IMR-90 (cell line): ENCODE measurements at regions not wholly inside any gene's neighbourhood (a gene's known extent, or its start where the extent isn't known, plus 50 kb on each side); places are given as distances from the start of the nearest gene placed in this dataset.

ENCODE experiments used
- ATAC-seq: fragments of 200-7000 bp; cut with Tn5 transposase; 2 replicates; pipeline ENCODE4 v1.9.1; 2020; ENCODE audit warnings: low read depth, mild to moderate bottlenecking, moderate library complexity
- BruUV-seq: library from RNA; stranded (reverse); fragments of 400-500 nt; replicated peaks from 2 replicates; lab custom pipeline; 2021; lab: Mats Ljungman, UMichigan
- CTCF ChIA-PET: fragments of 300-600 bp; formaldehyde crosslinking; extraction: SDS; loops from one replicate; lab custom pipeline; 2021; ENCODE audit warnings: antibody characterized with exemption; lab: Yijun Ruan, JAX
- POLR2A ChIA-PET: fragments of 300-600 bp; sonication (Branson Sonifier 250); formaldehyde crosslinking; loops from one replicate; lab custom pipeline; 2022; ENCODE audit warnings: antibody characterized with exemption; ENCODE audit not compliant: unreplicated experiment; lab: Charles Lee
- DNase-seq: peaks from one replicate; pipeline ENCODE4 v3.0.0; 2013
- H2AFZ ChIP-seq: replicated peaks from 2 replicates; pipeline ENCODE3; 2013; ENCODE audit warnings: low read length, mild to moderate bottlenecking; ENCODE audit not compliant: poor library complexity
- H2AK5ac ChIP-seq: 2 replicates; pipeline ENCODE4 v1.6.1; 2013; ENCODE audit warnings: low read depth, low read length, inconsistent platforms
- H2AK9ac ChIP-seq: replicated peaks from 2 replicates; pipeline ENCODE3; 2013; ENCODE audit warnings: mild to moderate bottlenecking, low read depth, low read length, moderate library complexity; ENCODE audit not compliant: poor library complexity
- H2BK120ac ChIP-seq: 2 replicates; pipeline ENCODE4 v1.6.1; 2013; ENCODE audit warnings: low read depth, low read length, inconsistent platforms
- H2BK15ac ChIP-seq: 3 replicates; pipeline ENCODE4 v1.6.1; 2013; ENCODE audit warnings: low read depth, low read length, inconsistent platforms
- H2BK20ac ChIP-seq: 2 replicates; pipeline ENCODE4 v1.6.1; 2013; ENCODE audit warnings: low read depth, mild to moderate bottlenecking, inconsistent platforms, low read length, moderate library complexity
- H2BK5ac ChIP-seq: 2 replicates; pipeline ENCODE4 v1.6.1; 2013; ENCODE audit warnings: mild to moderate bottlenecking, low read depth, low read length, inconsistent platforms; ENCODE audit not compliant: poor library complexity, severe bottlenecking
- H3K14ac ChIP-seq: replicated peaks from 2 replicates; pipeline ENCODE4 v1.6.1; 2013; ENCODE audit warnings: low read depth, low read length, inconsistent platforms
- H3K18ac ChIP-seq: 2 replicates; pipeline ENCODE4 v1.6.1; 2013; ENCODE audit warnings: low read depth, low read length, control low read depth
- H3K23ac ChIP-seq: 2 replicates; pipeline ENCODE4 v1.6.1; 2013; ENCODE audit warnings: low read depth, low read length, inconsistent platforms
- H3K27ac ChIP-seq: 2 replicates; pipeline ENCODE4 v1.5.1; 2013; ENCODE audit warnings: mild to moderate bottlenecking, control low read depth, low read length; ENCODE audit not compliant: insufficient read depth
- H3K27me3 ChIP-seq: 2 replicates; pipeline ENCODE4 v1.6.1; 2013; ENCODE audit warnings: low read length; ENCODE audit not compliant: control insufficient read depth, insufficient read depth
- H3K36me3 ChIP-seq: 2 replicates; pipeline ENCODE4 v1.6.1; 2013; ENCODE audit warnings: low read length, mixed read lengths; ENCODE audit not compliant: control insufficient read depth, insufficient read depth
- H3K4ac ChIP-seq: 2 replicates; pipeline ENCODE4 v1.6.1; 2013; ENCODE audit warnings: low read depth, low read length, inconsistent platforms
- H3K4me1 ChIP-seq: 2 replicates; pipeline ENCODE4 v1.6.1; 2013; ENCODE audit warnings: low read length, mixed read lengths; ENCODE audit not compliant: control insufficient read depth, insufficient read depth
- H3K4me2 ChIP-seq: 2 replicates; pipeline ENCODE4 v1.6.1; 2013; ENCODE audit warnings: low read depth, mild to moderate bottlenecking, control low read depth, low read length, moderate library complexity
- H3K4me3 ChIP-seq: 2 replicates; pipeline ENCODE4 v1.5.1; 2013; ENCODE audit warnings: low read depth, mild to moderate bottlenecking, control low read depth, low read length, moderate library complexity; ENCODE audit not compliant: insufficient read depth
- H3K56ac ChIP-seq: 2 replicates; pipeline ENCODE4 v1.6.1; 2013; ENCODE audit warnings: low read length, inconsistent platforms; ENCODE audit not compliant: insufficient read depth; ENCODE audit errors: extremely low read depth
- H3K79me1 ChIP-seq, 2 experiments: 2 replicates each; pipeline ENCODE4 v1.6.1; 2013; ENCODE audit warnings: low read length in 2 of 2, inconsistent platforms in 1 of 2, low read depth in 1 of 2
- H3K9ac ChIP-seq: 2 replicates; pipeline ENCODE4 v1.6.1; 2013; ENCODE audit warnings: low read depth, low read length, control low read depth
- H3K9me1 ChIP-seq: 2 replicates; pipeline ENCODE4 v1.6.1; 2013; ENCODE audit warnings: low read length, inconsistent platforms; ENCODE audit not compliant: insufficient read depth
- H3K9me3 ChIP-seq: 2 replicates; pipeline ENCODE4 v1.6.1; 2013; ENCODE audit warnings: low read length; ENCODE audit not compliant: control insufficient read depth, insufficient read depth
- H4K20me1 ChIP-seq: 2 replicates; pipeline ENCODE4 v1.6.1; 2013; ENCODE audit warnings: low read length, inconsistent platforms; ENCODE audit not compliant: insufficient read depth
- H4K5ac ChIP-seq: 2 replicates; pipeline ENCODE4 v1.6.1; 2013; ENCODE audit warnings: mild to moderate bottlenecking, low read depth, low read length, control low read depth
- H4K8ac ChIP-seq, 2 experiments: 2 replicates each; pipeline ENCODE4 v1.6.1; 2013; ENCODE audit warnings: low read depth in 2 of 2, low read length in 2 of 2, control low read depth in 1 of 2, inconsistent platforms in 1 of 2
- H4K91ac ChIP-seq: 2 replicates; pipeline ENCODE4 v1.6.1; 2013; ENCODE audit warnings: low read depth, low read length, inconsistent platforms; ENCODE audit not compliant: insufficient read depth
- CEBPB ChIP-seq: IDR thresholded peaks from 2 replicates; pipeline ENCODE4 v1.6.1; 2012; ENCODE audit warnings: low read depth, low read length, improper control_type of control experiment
- CHD1 ChIP-seq: IDR thresholded peaks from 2 replicates; pipeline ENCODE4 v1.6.1; 2012; ENCODE audit warnings: low read depth, low read length, improper control_type of control experiment
- FOS ChIP-seq: fragments of 150-350 bp; IDR thresholded peaks from 2 replicates; pipeline ENCODE4 v1.6.1; 2016; ENCODE audit warnings: low read depth, low read length
- MAZ ChIP-seq: IDR thresholded peaks from 2 replicates; pipeline ENCODE4 v1.6.1; 2012; ENCODE audit warnings: low read depth, mild to moderate bottlenecking, low read length, improper control_type of control experiment, moderate library complexity, borderline replicate concordance
- NFE2L2 ChIP-seq: fragments of 150-350 bp; IDR thresholded peaks from 2 replicates; pipeline ENCODE4 v1.6.1; 2016; ENCODE audit warnings: low read depth, mild to moderate bottlenecking, low read length
- POLR2A ChIP-seq: IDR thresholded peaks from 2 replicates; pipeline ENCODE4 v1.6.1; 2012; ENCODE audit warnings: mild to moderate bottlenecking, low read depth, low read length
- RAD21 ChIP-seq: IDR thresholded peaks from 2 replicates; pipeline ENCODE4 v1.6.1; 2012; ENCODE audit warnings: low read length, improper control_type of control experiment
- RCOR1 ChIP-seq: IDR thresholded peaks from 2 replicates; pipeline ENCODE4 v1.6.1; 2012; ENCODE audit warnings: mild to moderate bottlenecking, low read length, improper control_type of control experiment; ENCODE audit not compliant: insufficient replicate concordance
- RFX5 ChIP-seq: IDR thresholded peaks from 2 replicates; pipeline ENCODE4 v1.8.0; 2012; ENCODE audit warnings: low read depth, mild to moderate bottlenecking, low read length, moderate library complexity
- SMC3 ChIP-seq: fragments of 150-350 bp; IDR thresholded peaks from 2 replicates; pipeline ENCODE4 v1.6.1; 2016; ENCODE audit warnings: low read depth, mild to moderate bottlenecking, antibody characterized with exemption, low read length, moderate library complexity
- WGBS, 2 experiments: methylation state at CpG; one replicate each; pipeline versions ENCODE4 v1.1.5 to v1.1.7; 2013; ENCODE audit warnings: missing lambda C conversion rate in 2 of 2; ENCODE audit not compliant: insufficient read length in 1 of 2; ENCODE audit errors: extremely low coverage in 2 of 2; 5-methylcytosine and 5-hydroxymethylcytosine counted together
- dilution Hi-C: fragments of 300-500 bp; cut with HindIII; formaldehyde crosslinking; loops from one replicate; pipeline ENCODE4 v1.14.3; 2018; ENCODE audit warnings: low sequenced_read_pairs; ENCODE audit not compliant: unreplicated experiment
- in situ Hi-C: fragments of 300-500 bp; cut with MboI; formaldehyde crosslinking; loops from 3 replicates; pipeline ENCODE4 v1.14.3; 2019; ENCODE audit warnings: low sequenced_read_pairs, inconsistent platforms, mixed read lengths
- intact Hi-C: fragments of 100-400 bp; cut with micrococcal nuclease; formaldehyde crosslinking; loops from 2 replicates; pipeline ENCODE4 v1.10.0; 2022
- TF ChIP-seq, protein P1 (sequence below): conservative IDR thresholded peaks from 2 replicates; pipeline ENCODE4 v1.5.1; 2012; ENCODE audit warnings: mild to moderate bottlenecking, low read depth, low read length, improper control_type of control experiment
- TF ChIP-seq, protein P2 (sequence below): fragments of 150-350 bp; IDR thresholded peaks from 2 replicates; pipeline ENCODE4 v1.6.1; 2016; ENCODE audit warnings: low read depth, mild to moderate bottlenecking, low read length, moderate library complexity, borderline replicate concordance

GRCh38 chr6:104183816-104184435 lies 675.8 kb downstream of the HACE1 start:
- Histone ChIP-seq H3K18ac (no peak overlapping the region), H2AK9ac (no peak overlapping the region), H4K8ac (no peak overlapping the region), H3K36me3 (no peaks in the 10 kb centered on the region), H3K4me3 (no peak overlapping the region), H3K27ac (no peak overlapping the region), H3K79me1 (no peaks in the 10 kb centered on the region), H2AFZ (no peak overlapping the region), H3K9me1 (no peaks in the 10 kb centered on the region), H3K23ac (no peak overlapping the region), H2BK15ac (no peak overlapping the region), H3K56ac (no peak overlapping the region), H3K4ac (no peak overlapping the region), H2BK120ac (no peak overlapping the region), H3K27me3 (no peaks in the 10 kb centered on the region), H3K9me3 (peaks cover 31% of the 10 kb centered on the region; the same call in 1 of the 2 replicates), H4K5ac (no peak overlapping the region), H3K4me2 (no peak overlapping the region), H3K4me1 (no peaks in the 10 kb centered on the region), H2BK5ac (no peak overlapping the region), H2AK5ac (no peak overlapping the region), H2BK20ac (no peak overlapping the region), H3K9ac (no peak overlapping the region), H4K91ac (no peak overlapping the region), H4K20me1 (no peaks in the 10 kb centered on the region), H3K14ac (no peak overlapping the region)
- intact Hi-C loops (no loop called here), in situ Hi-C loops (no loop called here), dilution Hi-C loops (no loop called here)
- ATAC-seq, result no peak
- WGBS, 2 experiments, result no CpG with 5 or more reads among the region's 3 CpGs
- CTCF ChIA-PET, result no interaction called here
- no peak for DNase-seq
- no TSS peak for BruUV-seq
- no peak for TF ChIP-seq POLR2A
- TF ChIP-seq RFX5, result no peak
- no peak for TF ChIP-seq CEBPB
- TF ChIP-seq MAZ, result no peak
- TF ChIP-seq, protein P1, sequence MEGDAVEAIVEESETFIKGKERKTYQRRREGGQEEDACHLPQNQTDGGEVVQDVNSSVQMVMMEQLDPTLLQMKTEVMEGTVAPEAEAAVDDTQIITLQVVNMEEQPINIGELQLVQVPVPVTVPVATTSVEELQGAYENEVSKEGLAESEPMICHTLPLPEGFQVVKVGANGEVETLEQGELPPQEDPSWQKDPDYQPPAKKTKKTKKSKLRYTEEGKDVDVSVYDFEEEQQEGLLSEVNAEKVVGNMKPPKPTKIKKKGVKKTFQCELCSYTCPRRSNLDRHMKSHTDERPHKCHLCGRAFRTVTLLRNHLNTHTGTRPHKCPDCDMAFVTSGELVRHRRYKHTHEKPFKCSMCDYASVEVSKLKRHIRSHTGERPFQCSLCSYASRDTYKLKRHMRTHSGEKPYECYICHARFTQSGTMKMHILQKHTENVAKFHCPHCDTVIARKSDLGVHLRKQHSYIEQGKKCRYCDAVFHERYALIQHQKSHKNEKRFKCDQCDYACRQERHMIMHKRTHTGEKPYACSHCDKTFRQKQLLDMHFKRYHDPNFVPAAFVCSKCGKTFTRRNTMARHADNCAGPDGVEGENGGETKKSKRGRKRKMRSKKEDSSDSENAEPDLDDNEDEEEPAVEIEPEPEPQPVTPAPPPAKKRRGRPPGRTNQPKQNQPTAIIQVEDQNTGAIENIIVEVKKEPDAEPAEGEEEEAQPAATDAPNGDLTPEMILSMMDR, result no peak
- TF ChIP-seq FOS, result no peak
- TF ChIP-seq, protein P2, sequence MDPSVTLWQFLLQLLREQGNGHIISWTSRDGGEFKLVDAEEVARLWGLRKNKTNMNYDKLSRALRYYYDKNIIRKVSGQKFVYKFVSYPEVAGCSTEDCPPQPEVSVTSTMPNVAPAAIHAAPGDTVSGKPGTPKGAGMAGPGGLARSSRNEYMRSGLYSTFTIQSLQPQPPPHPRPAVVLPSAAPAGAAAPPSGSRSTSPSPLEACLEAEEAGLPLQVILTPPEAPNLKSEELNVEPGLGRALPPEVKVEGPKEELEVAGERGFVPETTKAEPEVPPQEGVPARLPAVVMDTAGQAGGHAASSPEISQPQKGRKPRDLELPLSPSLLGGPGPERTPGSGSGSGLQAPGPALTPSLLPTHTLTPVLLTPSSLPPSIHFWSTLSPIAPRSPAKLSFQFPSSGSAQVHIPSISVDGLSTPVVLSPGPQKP, result no peak
- no peak for TF ChIP-seq CHD1
- no peak for TF ChIP-seq NFE2L2
- no peak for TF ChIP-seq RAD21
- no peak for TF ChIP-seq RCOR1
- no peak for TF ChIP-seq SMC3
- POLR2A ChIA-PET, result no interaction called here
